DMS53 (cell line): ENCODE measurements at regions not wholly inside any gene's neighbourhood (a gene's known extent, or its start where the extent isn't known, plus 50 kb on each side); places are given as distances from the start of the nearest gene placed in this dataset.

ENCODE experiments used
- DNase-seq: peaks from one replicate; lab custom pipeline; 2025; lab: John Stamatoyannopoulos, UW

- no peak for DNase-seq
Measured at GRCh38 chr18:54020966-54021365, 203.5 kb downstream of the MBD2 start.

GRCh38 chr18:54020156-54020745, 204.2 kb downstream of the MBD2 start:
- DNase-seq, result no peak

- no peak for DNase-seq
Measured at GRCh38 chr18:54019641-54020040, 204.8 kb downstream of the MBD2 start.

GRCh38 chr18:54013452-54013851, 211.0 kb downstream of the MBD2 start:
- DNase-seq, result no peak

GRCh38 chr18:54004828-54005227, 219.6 kb downstream of the MBD2 start:
- peak; percentile 64 for DNase-seq

GRCh38 chr18:54003195-54003594, 221.3 kb downstream of the MBD2 start:
- DNase-seq, result no peak

GRCh38 chr18:53997064-53997463, 227.4 kb downstream of the MBD2 start:
- no peak for DNase-seq

GRCh38 chr18:53994016-53994415, 230.5 kb downstream of the MBD2 start:
- DNase-seq, result no peak

- no peak for DNase-seq
Measured at GRCh38 chr18:53991805-53992204, 232.7 kb downstream of the MBD2 start.

GRCh38 chr18:53991202-53991601, 233.3 kb downstream of the MBD2 start:
- DNase-seq, result peak; percentile 38

GRCh38 chr18:53990485-53990884, 234.0 kb downstream of the MBD2 start:
- no peak for DNase-seq

GRCh38 chr18:53984021-53984420, 240.4 kb downstream of the MBD2 start:
- no peak for DNase-seq

GRCh38 chr18:53971331-53971730, 253.1 kb downstream of the MBD2 start:
- no peak for DNase-seq

- no peak for DNase-seq
Measured at GRCh38 chr18:53952700-53953099, 271.8 kb downstream of the MBD2 start.

- peak; percentile 22 for DNase-seq
Measured at GRCh38 chr18:53950545-53950944, 273.9 kb downstream of the MBD2 start.

GRCh38 chr18:53948991-53949390, 275.5 kb downstream of the MBD2 start:
- DNase-seq, result no peak

GRCh38 chr18:53947092-53947640, 277.3 kb downstream of the MBD2 start:
- DNase-seq, result peak; percentile 59

GRCh38 chr18:53946594-53946993, 277.9 kb downstream of the MBD2 start:
- DNase-seq, result peak; percentile 32

GRCh38 chr18:53944721-53945120, 279.7 kb downstream of the MBD2 start:
- DNase-seq, result peak; percentile 86

GRCh38 chr18:53943326-53943860, 281.1 kb downstream of the MBD2 start:
- no peak for DNase-seq

GRCh38 chr18:53941601-53942338, 282.7 kb downstream of the MBD2 start:
- peak; percentile 76 for DNase-seq

- DNase-seq, result no peak
Measured at GRCh38 chr18:53937037-53937436, 287.4 kb downstream of the MBD2 start.

GRCh38 chr18:53935803-53936202, 288.7 kb downstream of the MBD2 start:
- no peak for DNase-seq
